ENCODE measurements at regions not wholly inside any gene's neighbourhood (a gene's known extent, or its start where the extent isn't known, plus 50 kb on each side); places are given as distances from the start of the nearest gene placed in this dataset.

DNA sequence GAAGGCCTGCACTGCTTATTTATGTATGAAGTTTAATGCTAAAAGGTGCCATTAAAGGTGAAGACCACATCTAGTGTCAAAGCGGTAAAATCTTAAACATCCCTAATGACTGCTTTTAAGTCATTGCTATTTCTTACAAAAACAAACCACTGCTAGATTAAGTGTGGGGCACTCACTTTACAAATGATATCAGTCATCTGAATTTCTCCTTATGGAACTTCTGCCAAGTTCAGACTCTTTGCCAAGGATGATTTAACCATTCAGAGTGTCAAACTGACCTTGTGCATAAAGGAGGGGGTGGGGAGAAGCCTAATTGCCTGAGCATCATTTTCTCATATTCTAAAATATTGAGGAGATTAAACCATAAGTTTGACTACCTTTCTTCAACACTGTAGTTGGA is 271.5 kb downstream of the TGFB2 start:
- FAIRE-seq (no peak), DNase-seq (ENCODE audit: insufficient read length, low spot score) (no peak)
- no peak for TF ChIP-seq POLR2A (IDR thresholded peaks at IDR 0.05; ENCODE audit: low read depth, low read length)

DNA sequence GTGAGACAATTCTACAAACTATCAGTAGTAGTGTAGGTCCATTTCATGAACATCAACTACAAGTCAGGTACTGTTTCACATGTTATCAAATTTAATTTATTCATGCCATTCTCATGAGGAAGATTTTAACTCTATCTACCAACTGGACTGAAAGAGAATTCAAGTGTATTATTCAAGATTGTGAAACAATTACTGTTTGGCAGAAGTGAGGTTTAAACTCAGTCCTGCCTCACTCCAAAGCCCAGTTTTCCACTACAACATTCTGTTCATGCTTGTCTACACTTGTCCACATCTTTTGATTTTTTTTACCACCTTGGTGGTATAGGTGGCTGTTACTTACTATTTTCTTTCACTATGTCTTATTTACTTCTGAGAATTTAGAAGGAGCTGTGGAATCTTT is 272.9 kb downstream of the TGFB2 start:
- no peak for TF ChIP-seq POLR2A (IDR thresholded peaks at IDR 0.05; ENCODE audit: low read depth, low read length)
- no peak for DNase-seq (ENCODE audit: insufficient read length, low spot score)
- no peak for FAIRE-seq

DNA sequence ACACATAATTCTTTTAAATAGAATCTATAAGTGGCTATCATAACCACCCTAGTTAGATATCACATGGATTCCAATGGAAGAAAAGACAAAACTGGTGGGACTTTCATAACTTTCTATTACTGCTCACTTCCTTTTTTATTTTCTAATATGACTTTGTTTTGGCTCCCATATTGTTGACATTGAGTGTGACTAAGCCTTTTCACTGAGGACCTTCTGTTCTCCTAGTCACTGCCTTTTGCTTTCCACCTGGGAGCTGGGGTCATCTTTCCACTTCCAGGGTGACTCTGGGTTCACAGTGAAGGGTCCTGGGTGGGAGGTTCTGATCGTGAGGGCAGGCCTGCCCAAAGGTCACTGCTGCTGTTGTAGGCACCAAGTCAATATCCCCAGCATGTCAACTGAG is 275.8 kb downstream of the TGFB2 start:
- FAIRE-seq (no peak), DNase-seq (ENCODE audit: insufficient read length, low spot score) (peak; percentile 7)

DNA sequence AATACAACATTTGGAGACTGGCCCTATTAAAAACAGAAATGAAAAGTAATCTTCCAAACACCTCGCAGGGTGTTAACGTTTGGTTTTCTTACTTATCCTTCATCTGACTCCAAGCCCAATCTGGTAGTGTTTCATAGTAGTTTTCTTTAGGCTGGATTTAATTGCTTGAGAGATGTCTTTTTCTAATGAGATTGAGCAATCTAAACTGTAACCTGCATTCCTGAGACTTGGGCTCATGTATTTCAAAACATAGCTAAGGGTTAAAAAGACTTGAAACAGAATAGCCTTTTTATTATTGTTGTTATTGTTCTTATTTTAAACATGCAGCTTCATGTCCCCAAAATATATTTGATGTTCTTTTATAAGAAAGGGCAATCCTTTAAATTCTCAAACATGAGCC is 278.9 kb downstream of the TGFB2 start:
- FAIRE-seq (no peak), DNase-seq (ENCODE audit: insufficient read length, low spot score) (no peak)
- no peak for TF ChIP-seq POLR2A (IDR thresholded peaks at IDR 0.05; ENCODE audit: low read depth, low read length)

More for the DNA sequence above, 275.8 kb downstream of the TGFB2 start:
- no peak for TF ChIP-seq POLR2A (IDR thresholded peaks at IDR 0.05; ENCODE audit: low read depth, low read length)

DNA sequence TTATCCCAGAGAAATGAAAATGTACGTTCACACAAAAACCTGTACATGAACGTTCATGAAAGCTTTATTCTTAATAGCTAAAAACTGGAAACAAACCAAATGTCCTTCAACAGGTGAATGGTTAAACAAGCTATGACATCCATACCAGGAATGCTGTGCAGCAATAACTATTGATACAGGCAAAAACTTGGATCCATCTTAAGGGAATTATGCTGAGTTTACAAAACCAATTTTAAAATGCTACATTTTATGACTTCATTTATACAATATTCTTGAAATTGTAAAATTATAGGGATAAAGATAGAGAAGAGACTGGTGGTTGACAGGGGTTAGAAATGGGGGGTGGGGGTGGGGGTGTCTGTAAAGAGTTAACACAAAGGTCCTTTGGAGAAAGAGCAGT is 280.3 kb downstream of the TGFB2 start:
- TF ChIP-seq POLR2A (IDR thresholded peaks at IDR 0.05; ENCODE audit: low read depth, low read length), result no peak
- no peak for DNase-seq (ENCODE audit: insufficient read length, low spot score)
- FAIRE-seq, result no peak

DNA sequence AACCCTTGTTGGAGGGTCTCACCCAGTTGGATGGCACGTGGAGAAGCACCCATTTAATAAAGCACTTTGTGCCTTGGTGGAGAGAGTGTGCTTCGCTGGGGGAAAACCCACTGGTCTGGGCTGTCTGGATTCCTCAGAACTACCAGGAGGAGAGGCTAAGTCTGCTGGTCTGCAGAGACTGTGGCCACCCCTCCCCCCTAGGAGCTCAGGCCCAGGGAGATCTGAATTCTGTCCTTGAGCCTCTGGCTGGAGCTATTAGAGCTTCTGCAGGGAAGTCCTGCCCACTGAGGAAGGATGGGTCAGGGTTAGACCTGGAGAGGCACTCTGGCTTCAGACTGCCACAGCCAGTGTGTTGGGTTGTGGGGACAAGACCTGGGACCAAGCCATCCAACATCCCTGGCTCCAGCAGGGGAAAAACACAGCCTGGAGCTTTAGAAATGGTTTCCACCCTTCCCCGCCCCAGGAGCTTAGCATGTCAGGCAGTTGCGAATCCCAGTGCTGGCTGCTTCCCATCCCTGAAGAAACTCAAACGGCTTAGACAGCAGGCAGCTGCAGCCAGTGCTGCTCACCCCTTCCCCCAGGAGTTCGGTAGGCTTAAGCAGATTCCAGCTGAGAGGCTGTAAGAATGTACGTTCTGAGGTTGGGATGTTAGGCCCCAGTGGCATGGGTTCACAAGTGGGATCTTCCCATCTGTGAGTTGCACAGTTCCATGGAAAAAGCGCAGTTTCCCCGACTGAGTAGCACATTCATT is 288.3 kb downstream of the TGFB2 start:
- FAIRE-seq (no peak), DNase-seq (ENCODE audit: insufficient read length, low spot score) (no peak)
- no peak for TF ChIP-seq POLR2A (IDR thresholded peaks at IDR 0.05; ENCODE audit: low read depth, low read length)

DNA sequence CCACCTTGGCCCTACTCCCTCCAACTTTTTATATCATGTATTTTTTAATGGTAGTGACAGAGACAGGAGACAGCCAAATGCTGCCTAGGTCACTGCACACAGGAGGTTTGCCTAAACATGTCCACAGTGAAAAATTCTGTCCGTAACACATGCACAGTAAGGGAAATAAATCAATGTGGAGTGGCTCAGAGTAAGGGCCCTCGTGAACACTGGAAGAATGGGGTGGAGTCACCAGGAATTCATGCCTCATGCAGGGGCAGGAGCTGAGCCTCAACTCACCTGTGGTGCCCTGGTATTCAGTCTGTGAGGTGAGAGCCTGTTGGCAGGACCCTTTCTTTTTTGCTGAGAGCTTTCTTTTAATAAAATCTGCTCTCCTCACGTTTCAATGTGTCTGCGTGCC is 289.1 kb downstream of the TGFB2 start:
- no peak for TF ChIP-seq POLR2A (IDR thresholded peaks at IDR 0.05; ENCODE audit: low read depth, low read length)
- no peak for FAIRE-seq
- no peak for DNase-seq (ENCODE audit: insufficient read length, low spot score)

DNA sequence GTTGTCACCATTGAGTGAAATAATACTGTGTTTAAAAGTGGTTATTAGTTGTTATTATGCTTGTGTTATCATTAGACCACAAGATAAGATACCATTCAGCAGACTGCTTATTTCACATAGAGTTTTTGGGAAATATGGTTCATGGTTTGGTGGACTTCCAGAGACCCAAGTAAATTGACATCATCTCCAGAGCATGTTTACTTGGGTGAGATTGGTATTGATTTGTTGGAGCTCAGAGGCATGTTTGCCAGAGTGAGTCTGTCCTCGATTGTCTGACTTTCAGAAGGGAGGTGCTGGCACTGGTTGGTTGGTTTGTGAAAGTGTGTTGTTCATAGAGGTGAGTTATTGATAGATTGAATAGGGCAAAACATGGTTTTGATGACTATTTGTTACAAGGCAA is 291.4 kb downstream of the TGFB2 start:
- no peak for TF ChIP-seq POLR2A (IDR thresholded peaks at IDR 0.05; ENCODE audit: low read depth, low read length)
- DNase-seq (ENCODE audit: insufficient read length, low spot score), result no peak
- no peak for FAIRE-seq

DNA sequence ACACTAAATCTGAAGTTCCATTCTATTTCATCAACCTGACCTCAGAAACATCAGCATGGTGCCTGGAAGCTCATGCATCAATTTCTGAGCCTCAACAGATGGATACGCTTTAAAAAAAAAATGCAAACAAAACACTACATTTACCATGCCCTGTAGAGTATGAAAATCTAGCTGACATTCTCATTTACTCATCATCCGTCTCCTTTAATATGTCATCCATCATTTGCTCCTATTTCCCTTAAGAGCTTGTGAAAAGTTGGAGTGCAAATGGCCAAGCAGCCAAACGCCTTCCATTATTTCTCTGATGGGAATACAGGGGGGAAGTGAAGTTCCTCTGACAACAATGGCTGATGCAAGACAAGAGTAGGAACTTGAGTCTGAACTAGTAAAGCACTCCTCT is 295.0 kb downstream of the TGFB2 start:
- DNase-seq (ENCODE audit: insufficient read length, low spot score) (no peak), FAIRE-seq (no peak)
- no peak for TF ChIP-seq POLR2A (IDR thresholded peaks at IDR 0.05; ENCODE audit: low read depth, low read length)

DNA sequence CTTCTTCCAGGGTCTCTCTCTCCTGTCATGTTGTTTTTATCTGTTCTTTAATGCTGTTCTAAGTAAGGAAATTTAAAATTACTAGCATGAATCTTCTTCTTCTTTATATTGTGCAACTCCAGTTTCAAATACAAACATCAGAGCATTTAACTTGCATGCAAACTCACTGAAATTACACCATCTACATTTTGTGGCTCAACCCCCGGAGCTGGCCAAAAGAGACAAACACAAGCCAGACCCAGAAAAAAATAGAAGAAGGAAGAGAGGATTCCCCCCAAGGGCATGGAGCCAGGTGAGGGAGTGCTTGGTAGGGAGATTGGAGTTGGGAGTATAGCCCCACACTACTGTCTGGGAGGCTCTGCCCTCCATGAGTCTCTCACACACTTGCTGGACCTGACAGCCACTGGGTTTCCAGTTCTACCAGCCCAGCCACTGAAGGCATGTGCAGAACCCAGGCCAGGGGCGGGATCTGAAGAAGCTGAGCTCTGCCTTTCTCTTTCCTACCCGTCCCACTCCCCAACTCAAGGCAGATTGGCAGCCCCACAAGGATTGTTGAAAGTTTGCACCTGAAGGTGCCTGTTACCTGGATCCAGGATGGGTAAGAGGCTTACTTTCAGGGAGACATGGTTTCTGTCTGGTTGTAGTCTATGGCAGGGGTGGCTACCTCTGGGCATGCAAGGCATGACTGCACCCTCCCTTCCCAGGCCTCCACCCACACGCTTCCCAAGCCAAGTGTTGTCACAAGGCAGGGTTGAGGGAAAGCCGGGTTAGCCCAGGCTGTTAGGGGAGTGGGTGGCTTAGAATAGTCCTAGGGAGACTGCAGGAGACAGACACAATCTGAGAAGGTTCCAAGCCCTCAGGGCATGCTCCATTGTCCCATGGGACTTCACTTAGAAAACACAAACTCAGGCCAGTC is 297.2 kb downstream of the TGFB2 start:
- TF ChIP-seq POLR2A (IDR thresholded peaks at IDR 0.05; ENCODE audit: low read depth, low read length), result no peak
- DNase-seq (ENCODE audit: insufficient read length, low spot score) (no peak), FAIRE-seq (no peak)

DNA sequence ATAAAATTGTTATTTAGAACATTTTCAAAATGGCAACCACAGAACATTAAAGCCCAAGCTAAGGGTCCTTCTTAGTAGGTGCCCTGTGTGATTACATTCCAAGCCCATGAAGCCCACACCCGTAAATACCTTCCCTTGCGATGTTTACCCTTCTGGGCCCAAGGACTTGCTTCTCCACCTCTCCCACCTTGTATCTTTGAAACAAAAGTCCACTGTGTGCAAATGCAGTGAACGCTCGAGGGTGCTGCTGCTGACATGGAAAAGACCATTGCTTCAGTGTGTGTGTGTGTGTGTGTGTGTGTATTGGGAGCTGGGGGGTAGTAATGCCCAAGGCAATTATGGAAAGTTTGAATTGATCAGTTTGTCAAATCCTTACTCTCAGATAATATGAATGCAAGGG is 298.1 kb downstream of the TGFB2 start:
- FAIRE-seq (no peak), DNase-seq (ENCODE audit: insufficient read length, low spot score) (no peak)
- TF ChIP-seq POLR2A (IDR thresholded peaks at IDR 0.05; ENCODE audit: low read depth, low read length), result no peak

DNA sequence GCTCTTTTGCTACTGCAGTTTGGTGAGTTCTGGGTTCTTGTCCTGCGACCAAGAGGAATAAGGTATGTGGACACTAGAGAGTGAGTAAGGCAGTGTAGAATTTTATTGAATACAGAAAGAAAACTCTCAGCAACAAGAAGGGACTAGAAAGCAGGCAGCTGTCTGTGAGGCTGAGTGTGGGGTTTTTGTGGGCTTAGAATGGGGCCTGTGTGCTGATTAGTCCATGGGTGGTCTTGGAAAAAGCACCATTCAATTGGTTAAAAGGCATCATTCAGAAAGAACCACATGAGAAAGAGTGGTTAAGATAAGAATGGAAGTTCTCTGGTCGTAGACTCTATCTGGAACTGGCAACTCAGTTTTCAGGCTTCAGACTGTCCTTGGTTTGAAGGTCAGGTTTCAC is 298.8 kb downstream of the TGFB2 start:
- DNase-seq (ENCODE audit: insufficient read length, low spot score) (no peak), FAIRE-seq (no peak)
- TF ChIP-seq POLR2A (IDR thresholded peaks at IDR 0.05; ENCODE audit: low read depth, low read length), result no peak

DNA sequence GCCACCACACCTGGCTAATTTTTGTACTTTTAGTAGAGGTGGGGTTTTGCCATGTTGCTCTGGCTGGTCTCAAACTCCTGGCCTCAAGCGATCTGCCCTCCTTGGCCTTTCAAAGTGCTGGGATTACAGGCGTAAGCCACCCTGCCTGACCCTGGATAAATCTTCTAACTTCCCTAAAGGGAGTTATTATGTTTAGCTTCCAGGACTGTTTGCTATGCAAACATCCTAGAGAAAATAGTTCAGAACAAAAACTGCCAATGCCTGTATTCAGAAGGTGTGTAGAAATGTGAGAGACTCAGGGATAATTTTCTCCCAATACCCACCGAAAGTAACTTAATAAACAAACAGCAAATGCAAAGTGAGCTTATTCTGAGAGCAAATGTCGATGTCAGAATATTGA is 301.2 kb downstream of the TGFB2 start:
- FAIRE-seq, result no peak
- no peak for TF ChIP-seq POLR2A (IDR thresholded peaks at IDR 0.05; ENCODE audit: low read depth, low read length)
- no peak for DNase-seq (ENCODE audit: insufficient read length, low spot score)

DNA sequence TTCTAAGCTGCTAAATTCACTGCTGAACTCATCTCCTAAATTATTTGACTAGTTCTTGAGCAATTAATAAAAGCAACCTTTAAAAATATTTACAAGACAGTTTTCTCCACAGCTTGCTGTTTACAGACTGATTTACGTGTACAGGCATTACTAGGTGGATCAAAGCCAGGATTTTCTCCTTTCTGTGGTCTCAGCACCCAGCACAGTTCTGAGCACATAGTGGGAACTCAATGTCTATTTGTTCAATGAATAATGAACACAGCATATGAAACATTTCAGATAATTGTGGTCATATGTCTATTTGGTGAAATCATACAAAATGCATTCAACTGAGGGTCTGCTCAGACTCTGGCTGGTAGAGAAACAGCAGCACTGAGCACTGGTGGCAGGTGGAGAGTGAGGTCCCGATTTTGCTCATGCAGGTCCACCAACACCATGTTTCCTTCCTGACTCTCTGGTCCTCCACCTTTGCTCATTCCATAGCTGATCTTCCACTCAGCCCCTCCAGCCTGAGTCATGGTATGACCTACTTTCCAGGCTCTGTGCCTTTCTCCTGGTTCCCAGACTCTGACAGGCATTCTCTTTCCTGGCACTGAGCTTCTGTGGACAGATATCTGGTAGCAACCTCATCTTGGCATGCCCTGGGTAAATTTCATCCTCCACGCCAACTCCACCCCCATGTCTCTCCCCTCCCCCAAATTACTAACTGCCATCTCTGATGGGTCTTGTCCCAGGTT is 311.3 kb downstream of the TGFB2 start:
- no peak for TF ChIP-seq POLR2A (IDR thresholded peaks at IDR 0.05; ENCODE audit: low read depth, low read length)
- peak; percentile 14 for DNase-seq (ENCODE audit: insufficient read length, low spot score)
- peak; percentile 90 for FAIRE-seq
